ENCODE measurements at regions not wholly inside any gene's neighbourhood (a gene's known extent, or its start where the extent isn't known, plus 50 kb on each side); places are given as distances from the start of the nearest gene placed in this dataset.

GRCh38 chr15:20356911-20357480 lies 184.6 kb downstream of the GOLGA6L6 start:
- TF ChIP-seq TCF7L2 (IDR thresholded peaks at IDR 0.05; ENCODE audit: low read depth, low read length) (no peak), POLR2AphosphoS5 (IDR thresholded peaks at IDR 0.05; ENCODE audit: low read depth, low read length) (no peak), REST (IDR thresholded peaks at IDR 0.05; ENCODE audit: insufficient read depth in 1 of 2, low read depth in 2 of 2, low read length in 1 of 2) (no peak)
- TF ChIP-seq, protein P1, sequence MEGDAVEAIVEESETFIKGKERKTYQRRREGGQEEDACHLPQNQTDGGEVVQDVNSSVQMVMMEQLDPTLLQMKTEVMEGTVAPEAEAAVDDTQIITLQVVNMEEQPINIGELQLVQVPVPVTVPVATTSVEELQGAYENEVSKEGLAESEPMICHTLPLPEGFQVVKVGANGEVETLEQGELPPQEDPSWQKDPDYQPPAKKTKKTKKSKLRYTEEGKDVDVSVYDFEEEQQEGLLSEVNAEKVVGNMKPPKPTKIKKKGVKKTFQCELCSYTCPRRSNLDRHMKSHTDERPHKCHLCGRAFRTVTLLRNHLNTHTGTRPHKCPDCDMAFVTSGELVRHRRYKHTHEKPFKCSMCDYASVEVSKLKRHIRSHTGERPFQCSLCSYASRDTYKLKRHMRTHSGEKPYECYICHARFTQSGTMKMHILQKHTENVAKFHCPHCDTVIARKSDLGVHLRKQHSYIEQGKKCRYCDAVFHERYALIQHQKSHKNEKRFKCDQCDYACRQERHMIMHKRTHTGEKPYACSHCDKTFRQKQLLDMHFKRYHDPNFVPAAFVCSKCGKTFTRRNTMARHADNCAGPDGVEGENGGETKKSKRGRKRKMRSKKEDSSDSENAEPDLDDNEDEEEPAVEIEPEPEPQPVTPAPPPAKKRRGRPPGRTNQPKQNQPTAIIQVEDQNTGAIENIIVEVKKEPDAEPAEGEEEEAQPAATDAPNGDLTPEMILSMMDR (IDR thresholded peaks at IDR 0.05): no peak

All from Panc1 (cell line).